Hepatocyte (in vitro differentiated cells): ENCODE measurements at regions not wholly inside any gene's neighbourhood (a gene's known extent, or its start where the extent isn't known, plus 50 kb on each side); places are given as distances from the start of the nearest gene placed in this dataset.
A peak's percentile ranks its signal among the peaks of the same experiment; 100 is the strongest.

Experiments used
- DNase-seq: peaks from one replicate; pipeline ENCODE4 v3.0.0-alpha.2; 2016; ENCODE audit warnings: low spot score
- H2AFZ ChIP-seq: fragments of 200-600 bp; sonication (generic); 2 replicates; pipeline ENCODE4 v1.6.0; 2016; ENCODE audit warnings: antibody characterized with exemption, mild to moderate bottlenecking
- H3K27ac ChIP-seq: fragments of 200-600 bp; sonication (generic); 2 replicates; pipeline ENCODE4 v1.5.1; 2016; ENCODE audit warnings: mild to moderate bottlenecking
- H3K27me3 ChIP-seq: fragments of 200-600 bp; sonication (generic); 2 replicates; pipeline ENCODE4 v1.6.1; 2016
- H3K36me3 ChIP-seq: fragments of 200-600 bp; sonication (generic); replicated peaks from 2 replicates; pipeline ENCODE4 v1.5.1; 2016; ENCODE audit warnings: low read depth; ENCODE audit not compliant: insufficient read depth
- H3K4me1 ChIP-seq: fragments of 200-600 bp; sonication (generic); 2 replicates; pipeline ENCODE4 v1.5.1; 2016; ENCODE audit warnings: mild to moderate bottlenecking, moderate library complexity; ENCODE audit not compliant: insufficient read depth
- H3K4me2 ChIP-seq: fragments of 200-600 bp; sonication (generic); 2 replicates; pipeline ENCODE4 v1.6.0; 2016
- H3K4me3 ChIP-seq: fragments of 200-600 bp; sonication (generic); 2 replicates; pipeline ENCODE4 v1.5.1; 2016; ENCODE audit warnings: mild to moderate bottlenecking
- H3K79me2 ChIP-seq: fragments of 200-600 bp; sonication (generic); 2 replicates; pipeline ENCODE4 v1.6.0; 2017; ENCODE audit warnings: mild to moderate bottlenecking
- H3K9me2 ChIP-seq: fragments of 200-600 bp; sonication (generic); replicated peaks from 2 replicates; pipeline ENCODE4 v1.6.0; 2017; ENCODE audit warnings: mild to moderate bottlenecking; ENCODE audit not compliant: insufficient read depth
- H3K9me3 ChIP-seq: fragments of 200-600 bp; sonication (generic); 2 replicates; pipeline ENCODE4 v1.5.1; 2016; ENCODE audit warnings: low read depth, mild to moderate bottlenecking
- H4K20me1 ChIP-seq: fragments of 200-600 bp; sonication (generic); 2 replicates; pipeline ENCODE4 v1.6.0; 2016; ENCODE audit warnings: mild to moderate bottlenecking; ENCODE audit not compliant: insufficient read depth, poor library complexity, severe bottlenecking
- CTCF ChIP-seq: fragments of 200-600 bp; sonication (generic); IDR thresholded peaks from 2 replicates; pipeline ENCODE4 v1.5.1; 2016; ENCODE audit warnings: antibody characterized with exemption, mild to moderate bottlenecking; ENCODE audit not compliant: poor library complexity
- EZH2 ChIP-seq: fragments of 200-600 bp; sonication (generic); IDR thresholded peaks from 2 replicates; pipeline ENCODE4 v1.6.1; 2016; ENCODE audit warnings: antibody characterized with exemption, mild to moderate bottlenecking, borderline replicate concordance
- EZH2phosphoT487 ChIP-seq: fragments of 200-600 bp; sonication (generic); IDR thresholded peaks from one replicate; pipeline ENCODE4 v1.6.1; 2018; ENCODE audit warnings: antibody characterized with exemption, mild to moderate bottlenecking, low read depth, moderate library complexity; ENCODE audit not compliant: unreplicated experiment, severe bottlenecking
- WGBS: methylation state at CpG from one replicate; pipeline ENCODE4 v1.1.6; 2016; ENCODE audit warnings: low lambda C conversion rate; ENCODE audit errors: missing lambda C conversion rate; 5-methylcytosine and 5-hydroxymethylcytosine counted together

DNA sequence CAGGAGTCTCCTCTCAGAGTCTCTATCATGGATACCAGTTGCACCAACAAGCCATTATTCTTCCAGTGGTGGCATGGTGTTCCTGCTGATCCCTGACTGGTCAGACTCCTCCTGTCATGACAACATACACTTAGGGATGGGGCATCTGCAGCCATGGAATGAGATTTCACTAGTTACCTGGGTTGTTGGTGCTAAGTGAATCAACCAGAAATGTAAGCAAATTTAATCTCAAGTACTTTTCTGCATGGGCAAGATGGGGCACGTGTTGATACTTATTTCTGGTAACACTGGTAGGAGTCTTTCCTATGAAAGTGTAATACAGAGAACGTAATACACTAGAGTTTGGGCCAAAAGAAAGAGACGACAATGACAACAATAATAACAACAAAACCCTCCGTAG, 211.5 kb upstream of the FOXN3 start:
- no peak overlapping the region for H3K4me2 ChIP-seq
- H3K79me2 ChIP-seq, result no peaks in the 10 kb centered on the region
- H3K9me2 ChIP-seq, result no peaks in the 10 kb centered on the region
- no peak overlapping the region for H2AFZ ChIP-seq
- TF ChIP-seq EZH2, result no peak
- no peak for TF ChIP-seq CTCF
- TF ChIP-seq EZH2phosphoT487, result no peak
- no peak for DNase-seq
- no peaks in the 10 kb centered on the region for H3K36me3 ChIP-seq
- no peak overlapping the region for H3K27ac ChIP-seq
- no peak overlapping the region for H3K4me3 ChIP-seq
- no peaks in the 10 kb centered on the region for H4K20me1 ChIP-seq
- no peaks in the 10 kb centered on the region for H3K27me3 ChIP-seq
- peaks cover 9% of the 10 kb centered on the region for H3K4me1 ChIP-seq
- no peaks in the 10 kb centered on the region for H3K9me3 ChIP-seq
- 96% methylated on average over 4 of the region's 4 CpGs for WGBS

- Histone ChIP-seq H3K4me2 (no peak overlapping the region), H3K4me3 (no peak overlapping the region), H3K27me3 (no peaks in the 10 kb centered on the region), H3K79me2 (no peaks in the 10 kb centered on the region), H3K9me3 (no peaks in the 10 kb centered on the region), H3K27ac (no peak overlapping the region), H3K36me3 (no peaks in the 10 kb centered on the region), H2AFZ (no peak overlapping the region), H3K9me2 (no peaks in the 10 kb centered on the region), H4K20me1 (no peaks in the 10 kb centered on the region), H3K4me1 (peaks cover 9% of the 10 kb centered on the region)
- 83% methylated on average over 6 of the region's 6 CpGs for WGBS
- TF ChIP-seq CTCF, result no peak
- no peak for TF ChIP-seq EZH2
- no peak for TF ChIP-seq EZH2phosphoT487
- DNase-seq, result no peak
These were observed 209.3 kb upstream of the FOXN3 start for GRCh38 chr14:89626233-89626806.

- H3K9me3 ChIP-seq, result no peaks in the 10 kb centered on the region
- 78% methylated on average over 9 of the region's 9 CpGs for WGBS
- H3K79me2 ChIP-seq, result no peaks in the 10 kb centered on the region
- H4K20me1 ChIP-seq, result no peaks in the 10 kb centered on the region
- no peaks in the 10 kb centered on the region for H3K9me2 ChIP-seq
- no peak for DNase-seq
- H3K36me3 ChIP-seq, result no peaks in the 10 kb centered on the region
- peak overlapping the region; percentile 60 for H3K4me2 ChIP-seq
- H3K27me3 ChIP-seq, result no peaks in the 10 kb centered on the region
- peak overlapping the region; percentile 54 for H3K27ac ChIP-seq
- H2AFZ ChIP-seq, result no peak overlapping the region
- TF ChIP-seq EZH2, result no peak
- no peak for TF ChIP-seq EZH2phosphoT487
- TF ChIP-seq CTCF, result no peak
- H3K4me3 ChIP-seq, result no peak overlapping the region
- H3K4me1 ChIP-seq, result peaks cover 9% of the 10 kb centered on the region
These were observed 208.7 kb upstream of the FOXN3 start for GRCh38 chr14:89625731-89626232.
